ENCODE measurements at regions not wholly inside any gene's neighbourhood (a gene's known extent, or its start where the extent isn't known, plus 50 kb on each side); places are given as distances from the start of the nearest gene placed in this dataset.
"Not testable (repeated sequence)": the region's sequence is repeated elsewhere in the genome, so short reads cannot be mapped to it uniquely, and the experiment has no call there.

- no peak for DNase-seq
These were observed 167.1 kb downstream of the OXSM start for GRCh38 chr3:25957026-25957425.

DNA sequence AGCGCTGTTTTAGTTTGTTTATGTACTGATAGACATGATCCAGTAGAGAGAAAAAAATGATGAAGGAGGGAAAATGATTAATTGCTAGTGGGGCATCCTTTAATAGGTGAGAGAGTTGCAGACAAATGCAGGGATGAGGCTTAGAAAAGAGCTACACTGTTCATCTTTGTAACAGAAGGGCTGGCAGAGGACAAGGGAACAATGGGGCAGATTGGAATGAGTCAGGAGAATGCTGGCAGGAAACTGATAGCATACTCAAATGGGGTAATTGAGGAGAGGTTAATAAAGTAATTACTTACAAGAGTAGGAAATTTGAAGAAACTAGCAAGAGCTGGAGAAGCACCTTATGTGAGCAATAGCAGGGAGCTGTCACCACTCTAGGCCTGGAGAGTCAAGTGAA, 170.9 kb downstream of the OXSM start:
- DNase-seq: no peak

GRCh38 chr3:25962255-25962654, 172.4 kb downstream of the OXSM start:
- no peak for DNase-seq

DNA sequence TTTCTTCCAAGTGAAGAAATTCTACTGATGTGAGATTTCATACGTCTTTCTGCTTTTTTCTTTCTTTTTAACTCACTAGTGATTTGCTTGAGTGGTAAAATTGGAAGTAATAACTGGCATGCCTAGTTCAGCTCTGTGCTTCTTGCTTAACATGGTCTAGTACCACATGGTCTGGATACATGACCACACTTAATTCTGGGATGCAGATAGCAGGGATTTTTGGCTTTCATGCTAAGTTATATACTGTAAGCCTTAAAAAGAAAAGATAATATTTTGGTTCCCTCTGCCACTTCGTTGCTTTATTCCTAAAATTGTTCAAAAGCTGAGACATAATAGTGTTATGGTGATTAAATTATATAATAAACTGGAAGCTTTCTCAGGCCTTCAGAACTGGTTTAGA, 174.3 kb downstream of the OXSM start:
- DNase-seq: no peak

DNA sequence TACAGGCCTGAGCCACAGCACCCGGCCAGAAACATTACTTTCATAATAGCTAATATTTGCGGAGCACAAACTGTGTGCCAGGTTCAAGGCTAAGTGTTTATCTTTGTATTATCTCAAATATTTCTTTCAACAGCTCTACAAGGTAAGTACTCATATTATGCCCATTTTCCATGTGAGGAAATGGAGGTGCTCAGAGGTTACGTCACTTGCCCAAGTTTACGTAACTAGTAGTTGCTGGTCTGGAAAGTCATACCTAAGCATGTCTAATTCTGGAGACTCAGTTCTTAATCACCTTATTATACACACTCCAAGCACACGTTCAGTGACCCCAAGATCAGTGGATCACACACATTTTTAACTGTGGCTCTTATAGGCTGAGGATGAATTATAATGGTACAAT, 177.5 kb downstream of the OXSM start:
- no peak for DNase-seq

- DNase-seq: no peak
These were observed 181.8 kb downstream of the OXSM start for GRCh38 chr3:25971736-25972135.

- no peak for DNase-seq
These were observed 183.2 kb downstream of the OXSM start for GRCh38 chr3:25973122-25973521.

DNA sequence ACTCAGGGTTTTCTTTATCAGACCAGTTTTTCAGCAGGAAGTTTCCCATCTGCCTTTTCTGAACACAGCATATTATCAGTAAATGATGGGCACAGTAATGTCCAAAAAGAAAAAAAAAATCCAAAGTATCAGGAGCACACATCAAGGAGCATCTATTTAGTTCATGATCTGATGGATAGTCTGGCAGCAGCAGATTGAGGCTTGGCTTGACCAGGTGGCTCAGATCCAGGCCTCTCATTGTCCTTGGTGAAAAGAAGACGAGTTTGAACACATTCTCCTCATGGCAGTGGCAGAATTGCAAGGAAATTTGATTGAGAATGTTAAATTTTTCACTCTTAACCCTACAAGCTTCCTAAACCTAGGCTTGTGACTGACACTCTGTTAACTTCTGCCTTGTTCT, 192.9 kb downstream of the OXSM start:
- DNase-seq: no peak

DNA sequence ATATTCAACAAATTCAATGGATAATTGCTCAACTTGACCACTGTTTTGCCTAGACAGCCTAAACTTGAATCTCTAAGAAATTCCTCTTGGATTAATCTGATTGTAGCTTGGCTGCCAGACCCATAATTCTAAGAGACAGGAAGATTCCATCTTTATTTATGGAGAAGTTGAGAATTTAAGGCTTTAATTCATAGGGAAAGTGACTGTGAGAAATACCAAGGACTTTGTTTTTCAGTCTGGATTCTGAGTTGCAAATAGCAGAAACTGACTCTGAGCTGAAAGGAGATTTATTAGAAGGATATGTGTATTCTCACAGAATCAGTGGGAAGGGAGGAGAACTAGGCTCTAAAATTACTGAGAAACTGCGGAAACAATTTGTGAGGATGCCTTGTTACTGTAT, 195.7 kb downstream of the OXSM start:
- no peak for DNase-seq

DNA sequence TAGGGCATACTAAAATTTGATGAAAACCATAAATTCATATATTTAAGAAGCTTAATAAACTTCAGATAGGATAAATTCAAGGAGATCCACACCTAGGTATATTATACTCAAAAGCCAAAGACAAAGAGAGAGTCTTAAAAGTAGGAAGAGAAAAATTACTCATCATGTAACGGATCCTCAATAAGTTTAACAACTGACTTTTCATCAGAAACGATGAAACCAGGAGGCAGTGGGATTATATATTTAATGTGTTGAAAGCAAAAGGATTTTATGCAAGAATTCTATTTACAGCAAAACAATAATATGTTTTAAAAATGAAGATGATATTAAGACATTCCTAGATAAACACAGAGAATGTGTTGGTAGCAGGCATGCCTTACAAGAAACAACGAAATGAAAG, 202.7 kb downstream of the OXSM start:
- no peak for DNase-seq

GRCh38 chr3:26004172-26004571, 214.3 kb downstream of the OXSM start:
- DNase-seq: no peak

DNA sequence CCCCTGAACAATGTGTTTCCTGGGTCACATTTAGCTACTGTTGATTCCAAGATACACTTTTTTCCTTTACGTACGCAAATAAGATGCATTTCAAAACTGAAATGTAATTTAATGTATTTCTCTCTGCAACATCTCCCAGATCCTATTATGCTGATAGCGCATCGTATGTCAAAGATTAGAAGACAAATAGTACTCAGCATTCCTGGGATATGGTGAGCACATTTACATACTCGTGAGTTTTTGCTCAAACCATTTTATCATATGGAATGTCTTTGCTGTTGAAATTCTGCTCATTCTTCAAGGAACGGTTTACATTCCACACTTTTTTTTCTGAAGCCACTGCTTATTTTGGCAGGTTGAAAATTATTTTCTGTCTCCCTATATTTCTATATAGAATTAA, 221.4 kb downstream of the OXSM start:
- no peak for DNase-seq

DNA sequence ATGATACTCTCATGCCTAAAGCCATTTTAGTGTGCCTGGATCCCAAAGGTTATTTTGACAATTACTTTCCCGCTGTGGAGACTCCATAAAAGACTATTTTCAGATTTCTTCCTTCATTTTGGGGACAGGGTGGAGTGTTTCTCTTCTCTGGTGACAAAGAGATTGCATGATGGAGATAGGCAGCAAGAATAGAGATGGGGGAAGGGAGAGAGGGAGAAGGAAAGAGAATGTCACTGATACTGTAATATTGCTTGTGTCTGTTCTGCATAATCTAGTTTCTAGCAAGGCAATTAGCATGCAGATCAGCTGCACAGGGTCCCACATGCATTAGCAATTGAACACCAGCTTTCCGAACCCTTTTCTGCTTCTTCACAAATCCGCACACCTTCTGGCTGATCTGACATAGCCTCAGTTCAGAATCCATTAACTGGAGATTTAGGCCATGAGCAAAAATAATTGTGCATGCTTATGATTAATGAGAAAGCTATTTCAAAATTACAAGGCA, 222.4 kb downstream of the OXSM start:
- DNase-seq: no peak

DNA sequence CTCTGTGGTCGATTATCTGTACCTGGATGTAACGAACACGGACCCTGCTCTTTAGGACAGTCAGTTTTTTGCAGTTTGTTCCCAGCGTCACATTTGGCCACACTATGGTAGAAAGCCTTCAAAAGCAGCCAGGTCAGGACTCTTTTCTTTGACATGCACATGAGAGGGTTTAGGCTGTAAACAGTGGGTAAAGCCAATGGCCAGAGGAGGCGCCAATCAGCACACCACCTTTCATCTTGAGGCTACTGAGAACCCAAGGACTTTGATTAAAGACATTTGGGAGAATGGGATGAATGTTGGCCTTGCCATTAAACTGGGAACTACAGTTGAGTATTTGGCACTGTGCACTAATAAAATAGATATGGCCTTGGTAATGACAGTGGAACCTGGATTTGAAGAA, 225.9 kb downstream of the OXSM start:
- no peak for DNase-seq

DNA sequence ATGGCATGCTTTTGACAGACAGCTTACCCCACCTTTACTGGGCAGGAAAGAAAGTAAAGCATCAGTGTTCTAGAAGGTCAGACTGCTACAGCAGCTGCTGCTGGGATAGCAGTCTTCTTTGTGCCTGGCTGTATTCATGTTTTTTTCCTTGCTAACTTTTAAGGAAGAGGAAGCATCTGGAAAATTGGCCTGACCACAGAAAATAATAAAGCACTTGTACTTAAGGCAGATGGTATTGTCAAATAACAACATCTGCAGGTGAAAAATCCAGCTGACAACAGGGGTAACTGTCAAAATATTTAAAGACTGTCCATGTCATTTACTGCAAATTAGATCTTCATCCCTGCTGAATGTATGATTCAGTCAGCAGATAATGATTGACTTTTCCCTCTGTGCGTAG, 229.0 kb downstream of the OXSM start:
- no peak for DNase-seq

DNA sequence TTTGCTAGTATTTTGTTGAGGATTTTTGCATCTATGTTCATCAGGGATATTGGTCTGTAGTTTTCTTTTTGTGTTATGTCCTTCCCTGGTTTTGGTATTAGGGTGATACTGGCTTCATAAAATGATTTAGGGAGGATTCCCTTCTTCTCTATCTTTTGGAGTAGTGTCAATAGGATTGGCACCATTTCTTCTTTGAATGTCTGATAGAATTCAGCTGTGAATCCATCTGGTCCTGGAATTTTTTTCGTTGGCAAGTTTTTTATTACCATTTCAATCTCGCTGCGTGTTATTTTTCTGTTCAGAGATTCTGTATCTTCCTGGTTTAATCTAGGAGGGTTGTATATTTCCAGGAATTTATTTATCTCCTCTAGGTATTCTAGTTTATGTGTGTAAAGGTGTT, 234.3 kb downstream of the OXSM start:
- not testable (repeated sequence) for DNase-seq

GRCh38 chr3:26029321-26029720, 239.4 kb downstream of the OXSM start:
- no peak for DNase-seq

DNA sequence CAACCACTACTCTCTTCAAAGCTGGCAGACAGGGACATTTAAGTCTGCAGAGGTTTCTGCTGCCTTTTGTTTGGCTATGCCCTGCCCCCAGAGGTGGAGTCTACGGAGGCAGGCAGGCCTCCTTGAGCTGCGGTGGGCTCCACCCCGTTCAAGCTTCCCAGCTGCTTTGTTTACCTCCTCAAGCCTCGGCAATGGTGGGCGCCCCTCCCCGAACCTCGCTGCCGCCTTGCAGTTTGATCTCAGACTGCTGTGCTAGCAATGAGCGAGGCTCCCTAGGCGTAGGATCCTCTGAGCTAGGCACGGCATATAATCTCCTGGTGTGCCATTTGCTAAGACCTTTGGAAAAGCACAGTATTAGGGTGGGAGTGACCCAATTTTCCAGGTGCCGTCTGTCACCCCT, 252.2 kb downstream of the OXSM start:
- not testable (repeated sequence) for DNase-seq

GRCh38 chr3:26049951-26050350, 260.1 kb downstream of the OXSM start:
- no peak for DNase-seq

- DNase-seq: no peak
These were observed 260.9 kb downstream of the OXSM start for GRCh38 chr3:26050776-26051175.

- no peak for DNase-seq
These were observed 269.0 kb downstream of the OXSM start for GRCh38 chr3:26058901-26059321.

- DNase-seq: no peak
These were observed 272.1 kb downstream of the OXSM start for GRCh38 chr3:26061947-26062346.

GRCh38 chr3:26064297-26064696, 274.4 kb downstream of the OXSM start:
- DNase-seq: no peak

GRCh38 chr3:26068890-26069289, 279.0 kb downstream of the OXSM start:
- no peak for DNase-seq

DNA sequence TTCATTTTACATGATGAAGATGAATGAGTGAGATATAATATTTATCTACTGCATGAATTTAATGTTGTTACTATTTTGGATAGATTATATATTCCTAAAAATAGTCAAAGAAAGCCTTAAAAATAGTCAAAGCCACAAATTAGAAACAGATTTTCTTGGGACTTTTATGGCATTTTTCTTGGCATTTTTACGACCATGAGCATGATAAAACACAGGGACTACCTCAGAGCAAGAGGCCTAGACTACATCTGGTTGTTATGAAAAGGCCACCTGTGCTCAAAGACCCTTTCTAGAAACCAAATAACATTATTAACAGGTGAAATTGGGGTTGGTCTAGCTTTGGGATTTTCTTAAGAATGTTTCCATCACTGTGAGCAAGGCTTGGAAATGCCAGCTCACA, 281.0 kb downstream of the OXSM start:
- DNase-seq: no peak

DNA sequence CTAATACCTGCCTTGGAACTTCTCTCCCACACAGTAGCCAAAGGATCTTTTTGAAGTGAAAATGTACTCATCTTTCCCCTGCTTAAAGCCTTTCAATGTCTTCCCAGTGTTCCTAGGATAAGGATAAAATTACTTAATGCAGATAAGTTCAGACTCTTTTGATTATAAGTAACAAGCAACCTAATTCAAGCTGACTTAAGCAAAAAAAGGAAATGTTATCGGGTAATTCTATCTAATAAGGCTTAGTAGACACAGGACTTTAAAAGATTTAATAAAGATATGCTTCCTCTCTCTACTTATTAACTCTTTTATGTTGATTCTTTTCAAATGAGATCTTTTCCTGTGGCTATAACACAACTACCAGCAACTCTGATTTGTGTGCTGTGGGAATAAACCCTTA, 284.2 kb downstream of the OXSM start:
- DNase-seq: no peak
